Skeletal muscle satellite cell (primary cell): ENCODE measurements at regions not wholly inside any gene's neighbourhood (a gene's known extent, or its start where the extent isn't known, plus 50 kb on each side); places are given as distances from the start of the nearest gene placed in this dataset.
A peak's percentile ranks its signal among the peaks of the same experiment; 100 is the strongest.

Source experiments
- H3K27me3 ChIP-seq: 2 replicates; pipeline ENCODE4 v1.7.0; 2013; ENCODE audit warnings: low read length; ENCODE audit not compliant: control insufficient read depth, insufficient read depth
- H3K36me3 ChIP-seq: 2 replicates; pipeline ENCODE4 v1.7.0; 2013; ENCODE audit warnings: mild to moderate bottlenecking, control low read depth, low read length; ENCODE audit not compliant: insufficient read depth
- H3K4me1 ChIP-seq: 2 replicates; pipeline ENCODE4 v1.7.0; 2013; ENCODE audit warnings: low read length; ENCODE audit not compliant: control insufficient read depth, insufficient read depth
- H3K4me2 ChIP-seq: 2 replicates; pipeline ENCODE4 v1.7.0; 2013; ENCODE audit warnings: mild to moderate bottlenecking, low read length
- H3K4me3 ChIP-seq: 2 replicates; pipeline ENCODE4 v1.7.0; 2013; ENCODE audit warnings: low read length
- H3K9ac ChIP-seq: 2 replicates; pipeline ENCODE4 v1.7.0; 2013; ENCODE audit warnings: mild to moderate bottlenecking, low read depth, low read length, moderate library complexity
- H3K9me3 ChIP-seq: replicated peaks from 2 replicates; pipeline ENCODE4 v1.7.0; 2013; ENCODE audit warnings: mild to moderate bottlenecking, control low read depth, low read length

GRCh38 chr6:163904186-163904585, 489.7 kb downstream of the QKI start:
- Histone ChIP-seq H3K4me2 (peak overlapping the region; percentile 23), H3K9me3 (no peaks in the 10 kb centered on the region), H3K4me3 (no peak overlapping the region), H3K4me1 (no peaks in the 10 kb centered on the region), H3K36me3 (no peaks in the 10 kb centered on the region), H3K27me3 (peaks cover 11% of the 10 kb centered on the region), H3K9ac (no peak overlapping the region)

GRCh38 chr6:163903541-163903940, 489.0 kb downstream of the QKI start:
- Histone ChIP-seq H3K4me2 (peak overlapping the region; percentile 23), H3K36me3 (no peaks in the 10 kb centered on the region), H3K9ac (no peak overlapping the region), H3K4me3 (no peak overlapping the region), H3K4me1 (no peaks in the 10 kb centered on the region), H3K9me3 (no peaks in the 10 kb centered on the region), H3K27me3 (peaks cover 7% of the 10 kb centered on the region)

- Histone ChIP-seq H3K4me1 (no peaks in the 10 kb centered on the region), H3K36me3 (no peaks in the 10 kb centered on the region), H3K9ac (no peak overlapping the region), H3K4me2 (no peak overlapping the region), H3K9me3 (no peaks in the 10 kb centered on the region), H3K4me3 (no peak overlapping the region), H3K27me3 (peaks cover 4% of the 10 kb centered on the region)
Measured at GRCh38 chr6:163902993-163903392, 488.5 kb downstream of the QKI start.

GRCh38 chr6:163901681-163902080, 487.2 kb downstream of the QKI start:
- H3K9ac ChIP-seq, result no peak overlapping the region
- H3K9me3 ChIP-seq, result no peaks in the 10 kb centered on the region
- peaks cover 3% of the 10 kb centered on the region for H3K4me1 ChIP-seq
- H3K36me3 ChIP-seq, result no peaks in the 10 kb centered on the region
- no peak overlapping the region for H3K4me2 ChIP-seq
- no peaks in the 10 kb centered on the region for H3K27me3 ChIP-seq
- H3K4me3 ChIP-seq, result no peak overlapping the region

- H3K4me3 ChIP-seq, result no peak overlapping the region
- H3K4me1 ChIP-seq, result peaks cover 3% of the 10 kb centered on the region
- no peak overlapping the region for H3K4me2 ChIP-seq
- H3K36me3 ChIP-seq, result no peaks in the 10 kb centered on the region
- no peak overlapping the region for H3K9ac ChIP-seq
- no peaks in the 10 kb centered on the region for H3K27me3 ChIP-seq
- H3K9me3 ChIP-seq, result no peaks in the 10 kb centered on the region
Measured at GRCh38 chr6:163900570-163900969, 486.1 kb downstream of the QKI start.

DNA sequence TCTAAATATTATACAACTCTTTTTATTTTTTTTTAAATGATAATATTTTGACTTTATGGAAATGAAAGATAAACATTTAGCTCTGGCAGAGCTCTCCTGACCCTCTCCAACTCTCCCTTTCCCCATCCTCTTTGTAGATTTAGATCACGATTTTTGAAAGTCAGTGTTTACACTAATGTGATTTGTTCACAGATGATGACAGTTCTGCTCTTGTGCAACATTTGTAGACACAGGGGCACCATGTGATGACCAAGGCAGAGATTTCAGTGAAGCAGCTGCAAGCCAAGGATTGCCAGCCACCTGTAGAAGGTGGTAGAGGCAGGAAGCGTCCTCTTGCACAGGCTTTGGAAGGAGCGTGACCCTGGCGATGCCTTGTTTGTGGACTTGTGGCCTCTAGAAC, 483.2 kb downstream of the QKI start:
- no peak overlapping the region for H3K4me2 ChIP-seq
- no peak overlapping the region for H3K4me3 ChIP-seq
- no peak overlapping the region for H3K9ac ChIP-seq
- peaks cover 3% of the 10 kb centered on the region for H3K4me1 ChIP-seq
- no peaks in the 10 kb centered on the region for H3K36me3 ChIP-seq
- H3K27me3 ChIP-seq, result no peaks in the 10 kb centered on the region
- no peaks in the 10 kb centered on the region for H3K9me3 ChIP-seq

- no peaks in the 10 kb centered on the region for H3K36me3 ChIP-seq
- H3K27me3 ChIP-seq, result no peaks in the 10 kb centered on the region
Measured at GRCh38 chr6:163897030-163897429, 482.5 kb downstream of the QKI start.

GRCh38 chr6:163895162-163895561, 480.6 kb downstream of the QKI start:
- no peaks in the 10 kb centered on the region for H3K27me3 ChIP-seq
- H3K9me3 ChIP-seq, result no peaks in the 10 kb centered on the region
- H3K4me3 ChIP-seq, result no peak overlapping the region
- peaks cover 3% of the 10 kb centered on the region for H3K4me1 ChIP-seq
- H3K9ac ChIP-seq, result no peak overlapping the region
- no peaks in the 10 kb centered on the region for H3K36me3 ChIP-seq
- H3K4me2 ChIP-seq, result no peak overlapping the region

More at GRCh38 chr6:163897030-163897429, 482.5 kb downstream of the QKI start:
- H3K9me3 ChIP-seq, result no peaks in the 10 kb centered on the region
- H3K4me3 ChIP-seq, result no peak overlapping the region
- H3K9ac ChIP-seq, result no peak overlapping the region
- no peak overlapping the region for H3K4me2 ChIP-seq
- peaks cover 3% of the 10 kb centered on the region for H3K4me1 ChIP-seq

DNA sequence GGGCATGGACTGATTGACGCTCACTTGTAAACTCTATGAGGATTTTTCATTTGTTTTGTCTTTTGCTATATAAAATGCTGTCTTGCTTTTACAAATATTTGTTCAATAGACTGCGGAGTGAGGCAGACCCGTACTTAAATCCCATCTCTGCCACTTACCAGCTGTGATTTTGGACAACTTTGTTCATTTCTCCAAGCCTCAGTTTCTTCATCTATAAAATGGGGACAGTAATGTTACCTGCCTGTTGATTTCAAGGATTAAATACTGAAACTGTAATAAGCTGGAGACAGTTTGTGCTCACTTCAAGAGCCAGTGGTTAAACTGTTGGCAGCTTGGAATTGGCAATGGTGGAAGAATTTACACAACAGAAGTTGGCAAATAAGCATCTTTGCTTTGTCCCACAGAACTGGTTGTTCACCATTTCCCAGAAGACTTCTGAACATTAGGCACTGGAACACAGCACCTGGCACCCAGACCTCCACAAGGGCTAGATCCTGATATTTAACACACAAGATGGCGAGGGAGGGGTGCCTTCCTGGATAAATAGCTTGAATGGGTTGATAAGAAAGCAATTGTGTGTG, 479.2 kb downstream of the QKI start:
- H3K27me3 ChIP-seq, result no peaks in the 10 kb centered on the region
- no peak overlapping the region for H3K4me2 ChIP-seq
- no peak overlapping the region for H3K9ac ChIP-seq
- no peaks in the 10 kb centered on the region for H3K36me3 ChIP-seq
- H3K4me1 ChIP-seq, result peaks cover 3% of the 10 kb centered on the region
- no peaks in the 10 kb centered on the region for H3K9me3 ChIP-seq
- no peak overlapping the region for H3K4me3 ChIP-seq

- H3K4me3 ChIP-seq, result no peak overlapping the region
- no peak overlapping the region for H3K4me2 ChIP-seq
- no peaks in the 10 kb centered on the region for H3K9me3 ChIP-seq
- H3K36me3 ChIP-seq, result no peaks in the 10 kb centered on the region
- peaks cover 3% of the 10 kb centered on the region for H3K4me1 ChIP-seq
- no peaks in the 10 kb centered on the region for H3K27me3 ChIP-seq
- no peak overlapping the region for H3K9ac ChIP-seq
Measured at GRCh38 chr6:163892824-163893561, 478.5 kb downstream of the QKI start.

- Histone ChIP-seq H3K27me3 (no peaks in the 10 kb centered on the region), H3K9ac (no peak overlapping the region), H3K9me3 (no peaks in the 10 kb centered on the region), H3K4me3 (no peak overlapping the region), H3K36me3 (no peaks in the 10 kb centered on the region), H3K4me1 (no peaks in the 10 kb centered on the region), H3K4me2 (no peak overlapping the region)
Measured at GRCh38 chr6:163889904-163890514, 475.5 kb downstream of the QKI start.
